ENCODE measurements at regions not wholly inside any gene's neighbourhood (a gene's known extent, or its start where the extent isn't known, plus 50 kb on each side); places are given as distances from the start of the nearest gene placed in this dataset.

GRCh38 chr2:191614759-191615158 lies 63.2 kb upstream of the NABP1 start:
- no peak for DNase-seq

DNA sequence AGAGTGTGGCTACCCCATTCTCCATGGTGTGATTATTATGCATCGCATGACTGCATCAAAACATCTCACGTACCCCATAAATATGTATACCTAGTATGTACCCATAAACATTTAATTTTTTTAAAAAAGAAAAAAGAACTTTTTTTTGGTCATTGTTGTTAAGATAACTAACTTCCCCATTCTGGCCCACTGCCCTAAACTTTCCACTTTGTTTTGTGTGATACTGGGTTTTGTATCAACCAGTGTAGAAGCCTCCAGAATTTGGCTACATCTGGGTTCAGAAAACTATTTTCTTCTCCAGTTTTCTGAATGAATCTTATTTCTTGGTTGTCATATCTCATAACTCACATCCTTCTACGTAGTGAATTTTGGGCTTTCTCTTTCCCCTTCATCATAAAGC lies 62.3 kb upstream of the NABP1 start:
- no peak for DNase-seq

GRCh38 chr2:191617575-191617974 lies 60.4 kb upstream of the NABP1 start:
- peak in 5 of 6 experiments; percentile 41 to 85 (median 79) for DNase-seq

- DNase-seq = no peak
These were observed 59.7 kb upstream of the NABP1 start for GRCh38 chr2:191618046-191618780.

DNA sequence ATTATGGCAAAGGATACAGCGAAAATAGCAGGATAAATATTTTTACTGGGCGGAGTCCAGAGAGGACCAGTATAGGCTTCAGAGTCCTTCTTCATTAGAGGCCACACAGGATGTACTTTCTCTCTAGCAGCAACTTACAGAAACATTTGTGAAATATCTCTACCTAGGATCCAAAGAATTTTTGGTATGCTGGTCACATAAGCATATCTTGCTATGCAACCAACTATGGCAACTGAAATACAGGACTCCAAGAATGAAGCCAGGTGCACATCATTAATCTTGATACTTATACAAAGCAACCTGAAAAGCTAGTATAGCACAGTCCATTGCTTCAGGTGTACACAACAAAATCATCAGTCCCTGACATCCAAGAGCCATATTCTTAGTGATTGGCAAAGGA lies 59.1 kb upstream of the NABP1 start:
- DNase-seq = no peak

DNA sequence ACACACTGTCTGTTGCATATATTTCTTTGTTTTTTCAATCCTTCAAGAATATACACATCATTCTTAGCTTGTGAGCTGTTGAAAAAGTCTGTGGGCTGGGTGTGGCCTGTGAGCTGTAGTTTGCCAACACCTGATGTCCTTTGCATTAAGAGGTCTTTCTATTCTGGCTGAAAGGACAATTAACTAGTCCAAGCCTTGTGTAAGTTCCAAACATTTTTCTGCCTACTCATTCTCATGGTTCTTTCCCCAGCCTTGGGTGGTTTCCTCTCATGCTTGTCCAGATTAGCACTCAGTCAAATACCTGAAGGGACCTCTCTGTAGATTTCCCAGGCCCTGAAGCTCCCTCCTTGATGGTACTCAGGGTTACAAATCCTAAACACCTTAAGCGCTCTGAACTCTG lies 57.8 kb upstream of the NABP1 start:
- DNase-seq = no peak

DNA sequence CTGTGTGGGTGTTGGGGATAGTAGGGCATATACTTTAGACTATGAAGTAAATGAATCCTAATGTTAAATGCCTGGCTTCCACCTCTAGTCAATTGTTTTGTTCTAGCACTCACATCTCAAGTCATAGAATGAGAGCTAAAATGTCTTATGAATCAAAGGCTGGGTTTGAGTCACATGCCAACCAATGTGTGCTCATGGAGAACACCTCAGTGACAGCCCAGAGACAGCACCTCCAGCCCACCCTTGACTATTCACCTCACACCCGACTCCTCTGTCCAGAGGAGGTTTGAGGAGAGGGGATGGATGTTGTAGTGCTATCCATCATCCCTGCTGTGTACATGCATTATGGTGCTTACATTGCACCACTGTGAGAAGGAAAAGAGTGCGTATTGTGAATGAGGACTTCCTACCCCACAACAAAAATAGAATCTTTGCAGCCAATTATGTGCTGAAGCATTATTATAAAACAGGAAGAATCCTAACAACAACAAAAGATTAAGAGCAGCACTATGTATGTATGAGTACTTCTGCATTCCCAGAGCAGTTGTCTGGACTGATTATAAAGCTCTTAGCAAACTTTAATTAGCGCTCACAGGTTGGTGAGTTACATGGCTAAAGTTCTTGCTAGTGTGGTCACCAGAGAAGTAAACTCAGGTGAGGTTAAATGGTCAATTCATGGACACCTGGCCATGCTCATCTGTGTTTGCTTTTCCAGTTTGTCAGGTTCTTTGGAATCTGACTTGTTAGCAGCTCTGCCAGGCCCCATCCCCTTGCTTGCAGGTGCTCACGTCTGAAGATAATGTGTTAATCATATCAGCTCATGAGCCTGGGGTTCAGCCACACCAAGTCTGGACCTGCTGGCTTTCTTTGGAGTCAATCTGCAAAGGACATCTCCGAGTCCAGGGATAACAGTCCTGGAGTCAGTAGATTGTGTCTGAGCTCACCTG lies 55.3 kb upstream of the NABP1 start:
- no peak for DNase-seq

DNA sequence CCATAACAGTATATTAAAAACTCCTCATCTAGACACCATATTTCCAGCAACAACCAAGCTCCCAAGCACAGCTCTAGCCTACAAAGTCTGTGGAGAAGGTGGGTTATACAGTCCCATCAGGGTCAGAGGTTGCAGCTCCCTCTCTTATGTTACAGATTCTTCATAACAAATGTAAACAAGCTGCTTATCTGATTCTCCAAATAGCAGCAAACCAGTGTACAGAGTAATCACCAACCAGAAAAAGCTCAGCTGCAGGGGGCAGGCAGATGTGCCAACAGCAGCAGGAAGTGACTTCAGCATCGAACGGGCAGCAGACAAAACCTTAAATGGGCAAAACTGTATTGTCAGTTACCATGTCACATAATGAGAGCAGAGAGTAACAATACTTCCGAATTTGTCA lies 52.9 kb upstream of the NABP1 start:
- peak in 4 of 6 experiments; percentile 10 to 59 (median 36) for DNase-seq

- no peak for DNase-seq
These were observed 52.5 kb upstream of the NABP1 start for GRCh38 chr2:191625446-191625845.

GRCh38 chr2:191626497-191627151 lies 51.3 kb upstream of the NABP1 start:
- DNase-seq = no peak

- no peak for DNase-seq
These were observed 50.4 kb upstream of the NABP1 start for GRCh38 chr2:191627518-191627917.
